Right ventricle myocardium inferior (tissue), 1 donor: ENCODE measurements at regions not wholly inside any gene's neighbourhood (a gene's known extent, or its start where the extent isn't known, plus 50 kb on each side); places are given as distances from the start of the nearest gene placed in this dataset.

Experiments used
- ATAC-seq: fragments of 200-7000 bp; cut with Tn5 transposase; one replicate; pipeline ENCODE4 v1.9.1; 2020; ENCODE audit warnings: mild to moderate bottlenecking, moderate library complexity
- DNase-seq: peaks from one replicate; pipeline ENCODE4 v3.0.0; 2021; ENCODE audit errors: missing footprints
- intact Hi-C: fragments of 100-400 bp; cut with DNase I; formaldehyde crosslinking; loops from one replicate; pipeline ENCODE4 v1.11.0; 2022
- donor health status: DM: no; HTN: yes; CAD: no; lungs with severe emphysema.

DNA sequence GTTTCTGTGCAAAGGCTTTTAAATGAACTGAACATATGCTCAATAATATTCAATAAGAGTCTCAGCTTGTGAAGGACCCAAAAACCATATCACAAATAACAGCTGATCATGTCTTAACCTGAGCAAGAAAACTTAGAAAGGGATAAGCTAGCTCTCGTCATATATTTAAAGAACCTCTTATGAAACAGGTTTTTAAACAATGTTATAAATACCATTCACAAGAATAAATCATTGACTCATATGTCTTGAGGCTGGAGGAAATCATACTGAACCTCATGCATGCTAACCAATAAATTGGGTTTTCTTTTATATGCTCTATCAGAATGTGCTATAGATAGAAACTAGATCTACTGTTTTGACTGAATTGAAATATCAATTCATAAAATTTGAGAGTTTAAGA lies 426.9 kb downstream of the NOVA1 start:
- no peak for DNase-seq
- intact Hi-C loops, result no loop called here
- no peak for ATAC-seq

DNA sequence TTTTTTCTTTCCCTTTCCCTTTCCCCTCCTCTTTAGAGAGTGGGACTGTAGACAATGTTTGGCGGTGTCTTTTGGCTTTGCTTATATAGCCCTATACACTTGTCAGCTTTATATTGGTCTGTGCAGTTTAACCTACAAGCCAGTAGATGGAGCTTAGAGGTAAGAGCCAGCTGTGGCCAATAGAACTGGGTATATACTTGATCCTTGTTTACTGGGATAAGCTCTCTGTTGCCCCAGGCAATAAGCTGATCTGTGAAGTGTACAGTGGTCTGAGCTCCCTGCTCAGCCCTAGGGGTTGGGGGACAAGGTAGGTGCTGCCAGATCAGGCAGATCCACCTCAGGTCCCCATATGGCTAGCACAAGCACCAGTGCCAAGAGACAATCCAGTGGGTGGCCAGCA lies 434.1 kb downstream of the NOVA1 start:
- no peak for ATAC-seq
- DNase-seq, result peak; percentile 22
- intact Hi-C loops, result no loop called here

DNA sequence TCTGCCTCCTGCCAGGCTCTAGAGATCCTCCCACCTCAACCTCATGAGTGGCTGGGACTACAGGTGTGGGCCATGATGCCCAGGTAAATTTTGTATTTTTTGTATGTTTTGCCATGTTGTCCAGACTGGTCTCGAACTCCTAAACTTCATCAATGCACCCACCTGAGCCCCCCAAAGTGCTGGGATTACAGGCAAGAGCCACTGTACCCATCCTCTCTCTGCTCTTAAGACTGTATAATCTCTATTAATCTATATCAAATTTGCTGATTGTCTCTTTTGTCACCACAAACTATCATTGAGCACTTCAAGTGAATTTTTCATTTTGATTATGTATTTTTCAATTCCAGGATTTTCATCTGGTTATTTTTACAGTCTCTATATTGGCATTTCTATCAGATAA lies 440.3 kb downstream of the NOVA1 start:
- DNase-seq (no peak), ATAC-seq (no peak)
- intact Hi-C loops, result no loop called here

DNA sequence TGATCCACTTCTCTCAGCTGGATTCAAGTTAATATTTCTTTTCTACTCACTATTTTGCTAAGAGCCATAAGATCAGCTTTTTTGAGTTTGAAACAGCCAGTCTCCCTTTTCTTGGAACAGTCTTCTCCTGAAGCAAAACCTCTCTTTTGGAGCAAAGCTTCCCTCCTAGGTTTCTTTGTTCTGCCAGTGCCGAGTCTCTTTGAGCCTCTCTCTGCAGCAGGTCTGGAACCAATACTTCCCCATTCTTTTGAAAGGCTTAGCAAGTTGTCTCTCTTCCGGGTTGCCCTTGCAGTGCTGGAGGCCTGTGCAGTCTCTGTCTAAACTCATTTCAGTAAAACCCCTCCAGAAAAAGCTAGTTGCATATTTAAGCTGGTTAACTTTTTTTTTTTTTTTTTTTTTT lies 454.8 kb downstream of the NOVA1 start:
- no peak for ATAC-seq
- intact Hi-C loops, result no loop called here
- no peak for DNase-seq

DNA sequence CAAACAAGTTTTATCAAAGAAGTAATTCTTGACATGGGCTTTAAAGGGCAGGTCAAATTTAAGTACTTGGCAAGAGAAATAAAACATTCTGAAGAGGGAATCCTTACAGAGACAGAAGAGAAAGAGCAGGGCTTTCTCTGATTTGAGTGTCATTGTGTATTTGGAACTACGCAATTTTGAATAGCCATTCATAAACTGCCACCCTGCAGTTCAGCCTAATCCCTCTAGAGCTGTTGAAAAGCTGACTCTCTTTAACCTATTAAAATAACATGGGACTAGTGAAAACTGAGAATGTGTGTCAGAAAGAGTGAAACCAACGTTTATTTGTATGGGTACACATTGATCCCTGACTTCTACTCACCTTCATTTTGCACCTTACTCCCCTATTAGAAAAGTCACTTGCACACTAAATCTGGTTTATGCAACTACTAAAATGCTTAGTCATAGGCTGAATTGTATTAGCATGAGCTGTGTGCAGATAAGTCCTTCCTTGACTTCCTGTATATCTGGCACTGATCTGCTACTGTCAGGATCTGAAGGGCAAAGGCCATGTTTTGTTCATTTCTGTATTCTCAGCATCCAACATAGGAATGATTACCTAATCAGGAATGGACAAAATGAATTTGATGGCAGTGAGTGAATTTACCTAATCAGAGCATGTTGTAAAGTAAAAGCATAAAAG lies 458.9 kb downstream of the NOVA1 start:
- ATAC-seq, result no peak
- DNase-seq, result no peak
- intact Hi-C loops, result no loop called here

DNA sequence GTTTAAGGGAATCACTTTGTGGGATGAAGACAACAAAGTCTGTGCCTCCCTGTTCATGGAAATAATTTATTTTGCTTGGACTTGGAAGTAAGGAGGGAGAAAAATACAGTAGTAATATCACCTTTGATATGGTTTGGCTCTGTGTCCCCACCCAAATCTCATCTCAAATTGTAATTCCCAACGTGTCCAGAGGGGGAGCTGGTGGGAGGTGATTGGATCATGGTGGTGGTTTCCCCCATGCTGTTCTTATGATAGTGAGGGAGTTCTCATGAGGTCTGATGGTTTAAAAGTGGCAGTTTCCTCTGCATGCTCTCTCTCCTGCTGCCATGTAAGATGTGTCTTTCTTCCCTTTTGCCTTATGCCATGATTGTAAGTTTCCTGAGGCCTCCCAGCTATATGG lies 460.7 kb downstream of the NOVA1 start:
- ATAC-seq (no peak), DNase-seq (no peak)
- intact Hi-C loops, result no loop called here

DNA sequence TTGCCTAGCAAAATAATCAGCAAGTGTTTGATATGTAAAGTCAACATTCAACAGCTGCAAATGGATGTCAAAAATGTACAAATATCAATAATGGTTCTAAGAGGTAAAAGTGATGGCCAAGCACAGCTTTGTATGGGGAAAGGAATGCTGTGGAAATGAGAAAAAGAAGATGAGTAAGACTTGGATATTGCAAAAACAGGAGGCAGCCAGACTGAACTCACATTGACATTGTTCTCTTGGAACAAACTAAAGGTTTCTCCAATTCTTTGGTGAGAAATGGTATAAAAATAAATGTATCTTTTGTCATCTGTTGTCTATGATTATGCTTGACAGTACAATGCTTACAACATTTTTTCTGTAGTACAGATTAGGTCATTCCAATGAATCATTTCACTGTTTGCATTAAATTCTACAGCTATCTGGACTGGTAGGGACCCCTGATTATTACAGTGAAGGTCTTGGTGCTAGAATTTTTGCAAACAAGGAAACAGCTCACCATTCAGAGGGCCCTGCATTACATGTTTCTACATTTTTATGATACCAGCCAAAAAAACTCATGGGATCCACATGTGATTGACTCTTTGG lies 465.7 kb downstream of the NOVA1 start:
- no peak for DNase-seq
- intact Hi-C loops, result no loop called here
- ATAC-seq, result no peak

DNA sequence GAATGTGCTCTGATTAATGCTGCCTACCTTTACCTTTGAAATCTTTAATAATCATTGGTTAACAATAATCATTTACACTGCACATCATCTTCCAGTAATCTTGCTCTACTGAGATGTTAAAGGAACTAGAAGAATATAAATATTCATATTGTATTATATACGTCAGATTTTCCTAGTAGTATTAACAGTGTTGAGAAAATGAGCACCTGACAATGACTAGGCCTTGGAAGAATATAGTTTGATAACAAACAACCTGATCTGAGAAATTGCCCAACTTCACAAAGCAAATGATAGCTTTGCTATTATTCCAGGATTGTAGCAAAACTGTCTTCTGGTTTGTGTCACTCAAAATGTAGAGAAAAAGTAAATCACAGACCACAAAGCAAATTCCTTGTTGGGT lies 467.1 kb downstream of the NOVA1 start:
- ATAC-seq (no peak), DNase-seq (no peak)
- intact Hi-C loops, result no loop called here

DNA sequence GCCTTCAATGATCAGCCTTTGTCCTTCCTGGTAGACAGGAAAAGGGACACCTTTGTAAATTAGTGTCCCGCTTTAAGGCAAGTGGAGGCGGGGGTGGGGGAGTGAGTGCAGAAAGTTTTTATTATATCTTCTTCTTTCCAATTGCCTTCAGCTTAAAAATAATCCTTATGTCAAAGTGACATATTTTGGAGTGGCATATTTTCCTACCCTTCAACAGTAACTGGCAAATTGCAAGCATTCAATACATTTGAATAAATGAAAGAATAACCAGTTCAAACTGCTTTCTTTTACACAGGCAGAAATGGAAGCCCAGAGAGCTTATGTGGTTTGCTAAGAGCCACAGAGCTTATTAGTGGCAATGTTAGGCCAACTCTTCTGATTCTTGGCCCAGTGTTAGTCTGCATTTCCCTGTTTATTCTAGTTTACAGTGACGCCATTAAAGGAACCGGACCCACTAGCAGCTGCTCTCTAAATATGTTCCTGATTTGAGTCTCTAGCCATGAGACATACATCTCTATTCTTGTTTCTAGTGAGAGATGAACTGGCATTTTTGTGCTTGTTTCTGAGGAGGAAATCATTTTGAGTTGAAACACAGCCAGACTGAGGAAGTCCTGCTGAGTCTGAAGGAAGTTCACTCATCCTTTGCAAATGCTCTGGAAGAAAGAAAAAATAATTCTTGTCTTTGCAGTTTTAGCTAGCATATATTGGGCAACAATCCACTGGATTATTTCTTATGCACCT lies 468.7 kb downstream of the NOVA1 start:
- intact Hi-C loops, result no loop called here
- ATAC-seq, result no peak
- DNase-seq, result no peak

DNA sequence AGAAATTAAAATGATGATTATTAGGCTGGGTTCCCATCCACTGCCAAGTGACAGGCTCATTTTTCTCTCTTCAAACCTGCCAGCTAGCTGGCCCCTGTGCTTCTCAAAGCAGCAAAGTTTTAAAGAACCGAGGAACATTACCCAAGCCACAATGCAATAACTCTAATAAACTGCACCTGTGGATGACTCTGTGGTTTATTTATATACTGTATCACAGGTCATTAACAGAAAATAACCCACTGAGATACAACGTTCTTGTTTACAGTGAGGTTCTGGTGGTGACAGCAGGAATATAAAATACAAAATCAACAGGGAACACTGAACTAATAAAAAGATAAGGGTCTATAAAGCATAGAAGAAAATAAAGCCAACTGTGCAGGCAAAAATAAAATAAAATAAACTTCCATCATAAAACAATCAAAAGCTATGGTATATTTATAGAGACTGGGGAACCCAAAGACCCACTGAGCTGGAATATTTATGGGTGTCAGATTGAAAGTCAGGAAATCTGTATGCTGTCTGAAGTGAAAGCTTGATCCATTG lies 472.9 kb downstream of the NOVA1 start:
- ATAC-seq (no peak), DNase-seq (no peak)
- intact Hi-C loops, result no loop called here

DNA sequence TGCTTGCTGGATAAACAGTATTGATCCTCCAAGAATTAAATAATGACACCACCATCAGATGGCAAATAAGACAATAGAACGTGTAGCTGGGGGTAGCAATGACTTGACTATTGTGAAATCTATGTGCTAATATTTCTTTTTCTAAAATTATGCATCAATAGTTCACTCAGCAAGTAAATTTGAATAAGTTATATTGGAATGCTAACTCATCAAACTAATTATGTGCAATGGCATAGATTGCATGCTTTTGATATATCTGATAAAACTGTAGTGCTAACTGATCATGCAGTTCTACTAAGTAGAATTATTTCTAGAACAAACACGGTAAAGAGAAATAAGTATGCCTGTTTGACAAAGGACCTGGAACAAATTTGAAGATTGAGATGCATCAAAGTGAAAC lies 474.4 kb downstream of the NOVA1 start:
- ATAC-seq (no peak), DNase-seq (no peak)
- intact Hi-C loops, result no loop called here

DNA sequence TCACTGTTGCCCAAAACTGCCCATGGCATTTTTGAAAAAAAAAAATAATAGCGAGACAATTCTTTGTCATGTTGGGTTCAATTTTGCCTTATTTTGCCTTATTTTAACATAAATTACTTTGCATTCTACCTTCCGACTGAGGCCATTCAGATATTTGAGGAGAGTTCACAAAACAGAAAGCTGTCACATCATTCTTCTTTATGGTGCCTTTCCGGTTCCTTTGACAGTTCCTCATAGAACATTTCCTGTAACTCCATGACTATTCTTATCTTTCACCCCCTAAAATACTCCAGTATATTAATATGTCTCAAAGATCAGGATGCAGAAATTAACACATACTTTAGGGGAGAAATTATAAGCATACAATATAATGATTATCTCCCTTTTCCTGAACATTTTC lies 476.7 kb downstream of the NOVA1 start:
- DNase-seq (no peak), ATAC-seq (no peak)
- intact Hi-C loops, result no loop called here

DNA sequence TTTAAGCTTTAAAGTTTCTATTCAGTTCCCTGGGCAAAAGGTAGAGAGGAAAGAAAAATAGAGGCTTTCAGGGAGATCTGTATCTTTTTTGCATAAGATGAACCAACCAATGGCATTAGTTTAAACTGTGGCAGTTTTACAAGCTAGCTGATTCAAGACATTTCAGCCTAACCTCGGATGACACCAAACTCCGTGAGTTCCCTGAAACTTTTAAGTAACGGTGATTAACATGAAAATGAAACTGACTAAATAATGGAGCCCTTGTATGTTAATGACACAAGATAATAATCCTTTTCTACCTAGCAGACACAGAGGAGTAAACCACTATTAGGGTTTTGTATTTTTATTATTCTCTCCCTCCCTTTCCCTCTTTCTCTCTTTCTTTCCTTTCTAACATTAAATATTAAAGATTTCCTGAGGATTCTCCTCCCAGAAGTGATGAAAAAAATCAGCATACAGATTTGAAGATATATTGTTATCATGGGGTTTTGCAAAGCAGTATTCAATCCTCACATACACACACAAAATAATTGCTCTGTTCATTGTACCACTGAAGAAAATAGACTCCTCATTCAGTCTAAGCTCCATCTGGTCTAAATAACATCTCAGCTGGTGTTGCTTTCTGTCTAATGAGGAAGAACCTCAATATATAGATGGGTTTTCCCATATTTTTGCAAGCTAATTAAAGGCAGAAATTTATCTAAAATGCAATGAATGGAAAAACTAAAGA lies 483.8 kb downstream of the NOVA1 start:
- DNase-seq (no peak), ATAC-seq (no peak)
- intact Hi-C loops, result no loop called here

DNA sequence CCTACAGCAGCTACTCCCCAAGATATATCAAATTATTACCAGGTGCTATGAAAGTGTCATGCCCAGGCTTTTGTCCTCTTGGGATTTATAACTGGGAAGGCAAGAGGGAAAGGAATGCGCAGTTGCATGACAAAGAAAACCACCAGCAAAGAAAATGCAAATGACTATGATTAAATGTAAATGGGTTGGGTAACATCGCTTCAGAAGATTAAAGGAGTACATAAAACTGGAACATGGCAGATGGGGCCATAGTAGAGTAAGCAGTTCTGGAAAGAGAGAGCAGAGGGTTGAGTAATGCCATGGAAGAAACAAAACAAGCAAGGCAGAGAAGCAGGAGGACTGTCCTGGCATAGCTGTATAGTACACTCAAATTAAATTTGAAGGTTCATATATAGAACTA lies 493.1 kb downstream of the NOVA1 start:
- ATAC-seq (no peak), DNase-seq (no peak)
- intact Hi-C loops, result no loop called here

DNA sequence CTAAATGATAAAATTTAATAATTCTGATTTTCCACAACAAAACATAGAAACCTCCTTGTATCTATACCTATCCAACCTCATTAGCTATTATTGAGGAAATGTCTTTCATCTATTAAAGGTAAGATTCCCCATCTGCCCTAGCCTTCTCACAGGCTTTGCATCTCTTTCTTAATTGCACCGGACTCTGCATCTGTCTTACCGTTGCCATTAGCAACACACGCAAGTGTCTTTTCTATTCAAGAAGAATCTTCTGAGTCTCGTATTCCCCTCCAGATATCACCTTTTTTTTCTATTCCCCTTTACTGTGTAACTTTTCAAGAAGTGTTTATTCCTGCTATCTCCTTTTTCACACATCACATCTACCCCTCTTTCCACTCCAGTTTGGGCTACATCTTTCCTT lies 500.0 kb downstream of the NOVA1 start:
- ATAC-seq (no peak), DNase-seq (no peak)
- intact Hi-C loops, result no loop called here

DNA sequence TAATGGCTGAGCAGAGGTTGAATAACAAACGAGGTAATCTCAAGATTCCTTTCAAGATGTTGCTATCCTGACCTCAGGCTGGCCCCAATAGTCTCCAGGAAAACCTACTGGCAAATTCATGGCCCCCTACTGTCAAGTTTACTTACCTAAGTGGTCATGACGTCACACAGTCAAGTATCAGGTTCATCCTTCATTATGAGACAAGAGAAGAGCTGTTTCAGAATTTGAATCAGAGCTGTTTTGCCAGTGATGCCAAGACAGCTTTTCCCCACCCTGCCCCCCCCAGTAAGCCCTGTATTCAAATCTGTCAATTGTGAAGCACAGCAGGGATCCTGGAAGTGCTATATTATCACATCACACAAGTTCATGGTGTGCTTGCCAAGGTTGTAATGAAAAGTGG lies 509.6 kb downstream of the NOVA1 start:
- ATAC-seq (no peak), DNase-seq (no peak)
- intact Hi-C loops, result no loop called here

DNA sequence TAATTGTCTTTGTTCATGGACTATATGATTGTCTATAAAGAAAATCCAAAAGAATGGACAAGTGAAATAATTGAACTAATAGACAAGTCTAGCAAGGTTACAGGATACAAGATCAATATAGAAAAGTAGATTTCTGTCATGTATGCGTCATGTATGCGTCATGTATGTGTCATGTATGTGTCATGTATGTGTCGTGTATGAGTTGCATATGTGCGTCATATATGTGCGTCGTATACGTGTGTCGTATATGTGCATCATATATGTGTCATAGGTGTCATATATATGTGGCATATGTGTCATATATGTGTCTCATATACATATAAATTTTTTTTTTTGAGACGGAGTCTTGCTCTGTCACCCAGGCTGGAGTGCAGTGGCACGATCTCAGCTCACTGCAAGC lies 516.8 kb downstream of the NOVA1 start:
- DNase-seq (no peak), ATAC-seq (no peak)
- intact Hi-C loops, result no loop called here

DNA sequence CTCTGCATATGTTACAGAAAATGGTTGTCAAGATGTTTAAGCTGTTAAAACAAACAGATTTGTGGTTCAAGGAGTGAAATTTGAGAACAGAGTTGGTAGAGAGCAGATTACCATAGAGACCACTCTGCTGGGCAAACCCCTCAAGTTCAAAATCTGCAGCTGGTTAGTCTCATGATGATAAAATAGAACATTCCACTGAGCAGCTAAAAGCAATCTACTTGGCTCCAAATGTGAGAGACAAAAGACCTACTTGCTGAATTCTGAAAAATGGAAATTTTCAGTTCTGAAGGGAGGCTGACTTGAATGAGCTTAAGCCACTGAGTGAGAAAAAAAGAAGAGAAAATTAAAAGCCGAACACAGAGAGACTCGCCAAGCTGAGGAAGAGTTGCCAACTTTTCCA lies 519.3 kb downstream of the NOVA1 start:
- intact Hi-C loops, result no loop called here
- no peak for DNase-seq
- ATAC-seq, result no peak

DNA sequence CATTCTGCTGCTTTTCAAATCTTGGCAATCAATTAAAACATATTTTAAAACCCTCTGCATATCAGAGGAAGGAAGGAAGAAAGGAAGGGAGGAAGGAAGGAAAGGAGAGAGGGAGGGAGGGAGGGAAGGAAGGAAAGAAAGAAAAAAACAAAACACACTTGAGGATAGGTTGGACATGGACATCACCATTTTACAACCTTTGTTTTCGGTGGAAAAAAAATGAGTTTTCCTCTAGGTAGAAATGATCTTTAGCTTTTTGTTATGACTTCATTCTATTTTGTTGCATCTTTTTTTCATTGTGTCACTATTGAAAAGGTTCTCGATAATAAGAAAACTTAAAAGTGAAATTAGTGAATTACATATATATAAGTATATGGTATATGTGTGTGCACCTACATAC lies 522.9 kb downstream of the NOVA1 start:
- ATAC-seq, result no peak
- intact Hi-C loops, result no loop called here
- no peak for DNase-seq

DNA sequence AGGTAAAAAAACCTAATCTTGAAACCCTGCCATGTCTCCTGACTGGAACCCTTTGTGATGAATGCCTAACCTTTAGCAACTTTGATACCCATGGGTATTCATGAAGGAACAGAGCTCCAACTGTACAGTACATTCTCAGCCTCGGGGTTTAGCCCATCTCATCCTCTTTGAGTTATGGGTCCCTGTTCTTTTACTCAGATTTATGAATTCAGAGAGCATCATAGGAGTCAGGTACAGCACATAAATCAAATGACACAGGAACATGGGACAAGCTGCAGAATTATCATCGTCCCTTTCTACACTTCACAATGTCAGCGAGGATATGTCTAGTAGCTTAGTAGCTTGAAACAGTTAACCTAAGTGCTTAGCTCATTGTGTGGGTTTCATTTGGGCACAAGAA lies 527.4 kb downstream of the NOVA1 start:
- intact Hi-C loops, result no loop called here
- no peak for DNase-seq

More for the DNA sequence above, 527.4 kb downstream of the NOVA1 start:
- no peak for ATAC-seq
